ENCODE measurements at regions not wholly inside any gene's neighbourhood (a gene's known extent, or its start where the extent isn't known, plus 50 kb on each side); places are given as distances from the start of the nearest gene placed in this dataset.

DNA sequence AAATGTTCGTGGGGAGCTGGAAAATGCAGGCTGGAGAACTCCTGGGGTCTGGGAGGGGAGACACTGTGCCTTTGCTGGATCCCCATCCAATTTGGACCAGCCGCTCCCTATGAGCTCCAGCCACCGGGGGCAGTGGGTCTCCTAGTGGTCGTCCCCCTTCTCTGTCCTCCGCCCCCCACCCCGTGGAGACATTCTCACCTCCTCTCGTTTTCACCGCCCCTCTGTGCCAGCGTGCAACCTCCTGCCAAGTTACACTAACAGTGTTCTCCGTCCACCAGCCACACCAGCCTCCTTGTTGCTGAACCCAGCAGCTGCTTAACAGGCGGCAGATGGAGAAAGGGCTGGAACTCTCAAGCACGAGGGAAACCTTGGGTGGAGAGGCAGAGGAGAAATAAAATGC, 67.4 kb upstream of the SOX9 start:
- no peak for DNase-seq (ENCODE audit: low spot score)
- WGBS, result 17% methylated on average over 12 of the region's 12 CpGs
- Histone ChIP-seq H3K36me3 (ENCODE audit: control insufficient read depth in 4 of 4, insufficient read depth in 3 of 4, low read depth in 1 of 4, low read length in 3 of 4) (no peaks in the 10 kb centered on the region), H3K9ac (ENCODE audit: low read depth in 1 of 2, low read length in 2 of 2) (no peak overlapping the region), H3K4me3 (ENCODE audit: low read depth in 1 of 3, low read length in 3 of 3) (no peak overlapping the region), H3K4me1 (ENCODE audit: control insufficient read depth in 4 of 4, insufficient read depth in 4 of 4, low read length in 3 of 4) (no peaks in the 10 kb centered on the region), H3K27ac (ENCODE audit: low read depth in 1 of 2, low read length in 2 of 2) (no peak overlapping the region), H3K27me3 (ENCODE audit: control insufficient read depth in 4 of 4, insufficient read depth in 4 of 4, low read length in 3 of 4) (peaks cover 0 to 4% (median 2%) of the 10 kb centered on the region in 4 donors), H3K9me3 (ENCODE audit: control insufficient read depth in 4 of 4, low read length in 3 of 4) (peaks cover 0 to 2% (median 0%) of the 10 kb centered on the region in 4 donors)
- TF ChIP-seq, protein P1, sequence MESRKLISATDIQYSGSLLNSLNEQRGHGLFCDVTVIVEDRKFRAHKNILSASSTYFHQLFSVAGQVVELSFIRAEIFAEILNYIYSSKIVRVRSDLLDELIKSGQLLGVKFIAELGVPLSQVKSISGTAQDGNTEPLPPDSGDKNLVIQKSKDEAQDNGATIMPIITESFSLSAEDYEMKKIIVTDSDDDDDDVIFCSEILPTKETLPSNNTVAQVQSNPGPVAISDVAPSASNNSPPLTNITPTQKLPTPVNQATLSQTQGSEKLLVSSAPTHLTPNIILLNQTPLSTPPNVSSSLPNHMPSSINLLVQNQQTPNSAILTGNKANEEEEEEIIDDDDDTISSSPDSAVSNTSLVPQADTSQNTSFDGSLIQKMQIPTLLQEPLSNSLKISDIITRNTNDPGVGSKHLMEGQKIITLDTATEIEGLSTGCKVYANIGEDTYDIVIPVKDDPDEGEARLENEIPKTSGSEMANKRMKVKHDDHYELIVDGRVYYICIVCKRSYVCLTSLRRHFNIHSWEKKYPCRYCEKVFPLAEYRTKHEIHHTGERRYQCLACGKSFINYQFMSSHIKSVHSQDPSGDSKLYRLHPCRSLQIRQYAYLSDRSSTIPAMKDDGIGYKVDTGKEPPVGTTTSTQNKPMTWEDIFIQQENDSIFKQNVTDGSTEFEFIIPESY (IDR thresholded peaks at IDR 0.05), result no peak
- TF ChIP-seq, protein P2, sequence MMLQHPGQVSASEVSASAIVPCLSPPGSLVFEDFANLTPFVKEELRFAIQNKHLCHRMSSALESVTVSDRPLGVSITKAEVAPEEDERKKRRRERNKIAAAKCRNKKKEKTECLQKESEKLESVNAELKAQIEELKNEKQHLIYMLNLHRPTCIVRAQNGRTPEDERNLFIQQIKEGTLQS (IDR thresholded peaks at IDR 0.05), result no peak
- TF ChIP-seq, protein P3, sequence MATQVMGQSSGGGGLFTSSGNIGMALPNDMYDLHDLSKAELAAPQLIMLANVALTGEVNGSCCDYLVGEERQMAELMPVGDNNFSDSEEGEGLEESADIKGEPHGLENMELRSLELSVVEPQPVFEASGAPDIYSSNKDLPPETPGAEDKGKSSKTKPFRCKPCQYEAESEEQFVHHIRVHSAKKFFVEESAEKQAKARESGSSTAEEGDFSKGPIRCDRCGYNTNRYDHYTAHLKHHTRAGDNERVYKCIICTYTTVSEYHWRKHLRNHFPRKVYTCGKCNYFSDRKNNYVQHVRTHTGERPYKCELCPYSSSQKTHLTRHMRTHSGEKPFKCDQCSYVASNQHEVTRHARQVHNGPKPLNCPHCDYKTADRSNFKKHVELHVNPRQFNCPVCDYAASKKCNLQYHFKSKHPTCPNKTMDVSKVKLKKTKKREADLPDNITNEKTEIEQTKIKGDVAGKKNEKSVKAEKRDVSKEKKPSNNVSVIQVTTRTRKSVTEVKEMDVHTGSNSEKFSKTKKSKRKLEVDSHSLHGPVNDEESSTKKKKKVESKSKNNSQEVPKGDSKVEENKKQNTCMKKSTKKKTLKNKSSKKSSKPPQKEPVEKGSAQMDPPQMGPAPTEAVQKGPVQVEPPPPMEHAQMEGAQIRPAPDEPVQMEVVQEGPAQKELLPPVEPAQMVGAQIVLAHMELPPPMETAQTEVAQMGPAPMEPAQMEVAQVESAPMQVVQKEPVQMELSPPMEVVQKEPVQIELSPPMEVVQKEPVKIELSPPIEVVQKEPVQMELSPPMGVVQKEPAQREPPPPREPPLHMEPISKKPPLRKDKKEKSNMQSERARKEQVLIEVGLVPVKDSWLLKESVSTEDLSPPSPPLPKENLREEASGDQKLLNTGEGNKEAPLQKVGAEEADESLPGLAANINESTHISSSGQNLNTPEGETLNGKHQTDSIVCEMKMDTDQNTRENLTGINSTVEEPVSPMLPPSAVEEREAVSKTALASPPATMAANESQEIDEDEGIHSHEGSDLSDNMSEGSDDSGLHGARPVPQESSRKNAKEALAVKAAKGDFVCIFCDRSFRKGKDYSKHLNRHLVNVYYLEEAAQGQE (IDR thresholded peaks at IDR 0.05), result no peak
- TF ChIP-seq SP1 (IDR thresholded peaks at IDR 0.05) (no peak), RXRA (IDR thresholded peaks at IDR 0.05) (no peak), FOXA1 (IDR thresholded peaks at IDR 0.05) (no peak), TAF1 (conservative IDR thresholded peaks at IDR 0.05) (no peak), YY1 (IDR thresholded peaks at IDR 0.05) (no peak), RAD21 (IDR thresholded peaks at IDR 0.05) (no peak), HNF4G (IDR thresholded peaks at IDR 0.05) (no peak), HNF4A (conservative IDR thresholded peaks at IDR 0.05) (no peak), EGR1 (IDR thresholded peaks at IDR 0.05; ENCODE audit: low read depth in 2 of 2) (no peak), FOXA2 (IDR thresholded peaks at IDR 0.05) (no peak), JUND (IDR thresholded peaks at IDR 0.05) (no peak), GABPA (IDR thresholded peaks at IDR 0.05 in 1 of 2, conservative IDR thresholded peaks at IDR 0.05 in 1 of 2) (no peak)
- TF ChIP-seq, protein P4, sequence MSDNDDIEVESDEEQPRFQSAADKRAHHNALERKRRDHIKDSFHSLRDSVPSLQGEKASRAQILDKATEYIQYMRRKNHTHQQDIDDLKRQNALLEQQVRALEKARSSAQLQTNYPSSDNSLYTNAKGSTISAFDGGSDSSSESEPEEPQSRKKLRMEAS (IDR thresholded peaks at IDR 0.05), result no peak
- TF ChIP-seq, protein P5, sequence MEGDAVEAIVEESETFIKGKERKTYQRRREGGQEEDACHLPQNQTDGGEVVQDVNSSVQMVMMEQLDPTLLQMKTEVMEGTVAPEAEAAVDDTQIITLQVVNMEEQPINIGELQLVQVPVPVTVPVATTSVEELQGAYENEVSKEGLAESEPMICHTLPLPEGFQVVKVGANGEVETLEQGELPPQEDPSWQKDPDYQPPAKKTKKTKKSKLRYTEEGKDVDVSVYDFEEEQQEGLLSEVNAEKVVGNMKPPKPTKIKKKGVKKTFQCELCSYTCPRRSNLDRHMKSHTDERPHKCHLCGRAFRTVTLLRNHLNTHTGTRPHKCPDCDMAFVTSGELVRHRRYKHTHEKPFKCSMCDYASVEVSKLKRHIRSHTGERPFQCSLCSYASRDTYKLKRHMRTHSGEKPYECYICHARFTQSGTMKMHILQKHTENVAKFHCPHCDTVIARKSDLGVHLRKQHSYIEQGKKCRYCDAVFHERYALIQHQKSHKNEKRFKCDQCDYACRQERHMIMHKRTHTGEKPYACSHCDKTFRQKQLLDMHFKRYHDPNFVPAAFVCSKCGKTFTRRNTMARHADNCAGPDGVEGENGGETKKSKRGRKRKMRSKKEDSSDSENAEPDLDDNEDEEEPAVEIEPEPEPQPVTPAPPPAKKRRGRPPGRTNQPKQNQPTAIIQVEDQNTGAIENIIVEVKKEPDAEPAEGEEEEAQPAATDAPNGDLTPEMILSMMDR (IDR thresholded peaks at IDR 0.05; ENCODE audit: low read depth, low read length, missing input control), result no peak

All from liver (tissue), 8 donors.